ENCODE measurements at regions not wholly inside any gene's neighbourhood (a gene's known extent, or its start where the extent isn't known, plus 50 kb on each side); places are given as distances from the start of the nearest gene placed in this dataset.

DNA sequence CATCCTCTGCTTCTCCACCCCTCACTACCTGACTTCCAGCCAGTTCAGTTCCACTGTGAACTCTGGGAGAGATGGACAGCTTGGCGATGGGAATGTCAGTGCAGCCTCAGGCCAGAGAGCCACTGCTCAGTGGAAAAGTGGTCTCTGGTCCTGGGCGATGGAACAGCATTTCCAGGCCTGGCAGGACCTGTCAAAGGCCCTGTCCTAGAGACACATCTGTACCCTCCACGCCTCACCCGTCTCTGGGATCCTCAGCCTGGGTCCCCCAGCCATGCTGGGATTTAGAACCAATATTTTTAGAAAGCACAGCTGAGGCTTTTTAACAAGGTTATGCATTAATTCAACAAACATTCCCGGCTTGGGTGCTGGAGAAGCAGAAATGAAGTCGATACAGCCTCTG, 165.7 kb downstream of the MN1 start:
- Histone ChIP-seq H3K27me3 (no peaks in the 10 kb centered on the region), H3K4me1 (replicated peaks in 1 of 2) (no peaks in the 10 kb centered on the region), H3K36me3 (replicated peaks in 1 of 2) (no peaks in the 10 kb centered on the region), H3K27ac (no peak overlapping the region), H3K4me3 (no peak overlapping the region), H3K9me3 (replicated peaks in 1 of 3) (no peaks in the 10 kb centered on the region)
- intact Hi-C loops (cut with DNase I), result no loop called here
- no peak for DNase-seq
- 79 to 93% (median 86%) methylated on average over 4 to 6 of the region's 6 CpGs for WGBS, 4 donors
- TF ChIP-seq POLR2A (IDR thresholded peaks at IDR 0.05), result no peak
- TF ChIP-seq, protein P1, sequence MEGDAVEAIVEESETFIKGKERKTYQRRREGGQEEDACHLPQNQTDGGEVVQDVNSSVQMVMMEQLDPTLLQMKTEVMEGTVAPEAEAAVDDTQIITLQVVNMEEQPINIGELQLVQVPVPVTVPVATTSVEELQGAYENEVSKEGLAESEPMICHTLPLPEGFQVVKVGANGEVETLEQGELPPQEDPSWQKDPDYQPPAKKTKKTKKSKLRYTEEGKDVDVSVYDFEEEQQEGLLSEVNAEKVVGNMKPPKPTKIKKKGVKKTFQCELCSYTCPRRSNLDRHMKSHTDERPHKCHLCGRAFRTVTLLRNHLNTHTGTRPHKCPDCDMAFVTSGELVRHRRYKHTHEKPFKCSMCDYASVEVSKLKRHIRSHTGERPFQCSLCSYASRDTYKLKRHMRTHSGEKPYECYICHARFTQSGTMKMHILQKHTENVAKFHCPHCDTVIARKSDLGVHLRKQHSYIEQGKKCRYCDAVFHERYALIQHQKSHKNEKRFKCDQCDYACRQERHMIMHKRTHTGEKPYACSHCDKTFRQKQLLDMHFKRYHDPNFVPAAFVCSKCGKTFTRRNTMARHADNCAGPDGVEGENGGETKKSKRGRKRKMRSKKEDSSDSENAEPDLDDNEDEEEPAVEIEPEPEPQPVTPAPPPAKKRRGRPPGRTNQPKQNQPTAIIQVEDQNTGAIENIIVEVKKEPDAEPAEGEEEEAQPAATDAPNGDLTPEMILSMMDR (IDR thresholded peaks at IDR 0.05), result no peak

DNA sequence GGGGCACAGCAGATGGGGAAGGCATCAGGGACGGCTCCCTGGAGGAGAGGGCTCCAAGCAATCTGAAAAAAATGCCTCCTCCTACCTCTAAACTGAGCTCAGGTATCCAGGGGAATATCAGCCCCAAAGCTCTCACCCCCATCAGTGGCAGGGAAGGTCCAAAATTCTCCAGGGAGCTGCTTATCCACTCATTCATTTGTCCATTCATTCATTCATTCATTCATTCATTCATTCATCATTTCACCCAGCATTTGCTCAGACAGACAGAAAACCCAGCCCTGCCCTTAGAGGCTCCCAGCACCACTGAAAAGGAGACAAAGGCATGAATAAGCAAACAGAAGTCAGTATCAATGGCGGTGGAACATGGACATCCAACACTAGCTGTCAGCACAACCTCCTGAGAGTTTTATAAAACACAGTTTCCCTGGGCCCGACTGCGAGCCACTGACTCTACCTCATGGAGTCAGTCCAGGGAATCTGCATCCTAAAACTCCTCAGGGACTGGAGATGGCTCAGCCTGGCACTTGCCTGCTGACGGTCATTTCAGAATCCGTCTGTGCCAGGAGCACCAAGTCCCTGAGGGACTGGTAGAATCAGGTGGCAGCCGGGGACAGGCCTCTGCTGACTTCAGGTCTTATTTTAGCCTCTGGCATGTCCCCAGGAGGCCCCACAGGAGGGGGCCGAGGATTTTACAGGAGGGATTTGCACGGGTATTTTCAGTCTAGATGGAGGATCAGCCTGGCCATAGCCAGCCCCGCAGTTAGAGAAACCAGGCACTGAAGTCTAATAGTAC, 164.6 kb downstream of the MN1 start:
- TF ChIP-seq, protein P1 (IDR thresholded peaks at IDR 0.05), result no peak
- no peak for TF ChIP-seq POLR2A (IDR thresholded peaks at IDR 0.05)
- intact Hi-C loops (cut with DNase I), result no loop called here
- WGBS, 4 donors, result 76 to 86% (median 83%) methylated on average over 10 of the region's 10 CpGs
- H3K27ac ChIP-seq, result no peak overlapping the region
- no peak for DNase-seq
- no peaks in the 10 kb centered on the region for H3K9me3 ChIP-seq (replicated peaks in 1 of 3)
- H3K36me3 ChIP-seq (replicated peaks in 1 of 2), result no peaks in the 10 kb centered on the region
- H3K27me3 ChIP-seq, result no peaks in the 10 kb centered on the region
- H3K4me1 ChIP-seq (replicated peaks in 1 of 2), result no peaks in the 10 kb centered on the region
- H3K4me3 ChIP-seq, result no peak overlapping the region

DNA sequence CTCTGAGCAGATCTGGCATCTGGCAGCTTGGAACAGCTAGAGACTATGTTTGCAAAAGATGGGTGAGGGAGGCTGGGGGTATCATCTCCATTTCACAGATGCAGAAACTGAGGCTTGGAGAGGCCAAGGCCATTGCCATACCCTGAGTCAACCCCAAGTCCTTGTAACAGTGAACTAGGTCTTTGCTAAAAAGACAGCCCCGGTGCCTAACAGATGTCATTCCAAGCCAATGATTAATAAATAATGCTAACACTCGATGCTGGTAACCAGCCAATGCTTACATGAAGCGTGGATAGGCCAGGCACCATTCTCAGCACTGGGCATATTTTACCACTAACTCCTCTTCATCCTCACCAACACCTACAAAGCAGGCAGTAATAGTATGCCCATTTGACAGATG, 164.0 kb downstream of the MN1 start:
- TF ChIP-seq, protein P1 (IDR thresholded peaks at IDR 0.05), result no peak
- TF ChIP-seq POLR2A (IDR thresholded peaks at IDR 0.05), result no peak
- H3K4me3 ChIP-seq, result no peak overlapping the region
- H3K9me3 ChIP-seq (replicated peaks in 1 of 3), result no peaks in the 10 kb centered on the region
- no peaks in the 10 kb centered on the region for H3K4me1 ChIP-seq (replicated peaks in 1 of 2)
- H3K27me3 ChIP-seq, result no peaks in the 10 kb centered on the region
- 49 to 71% (median 65%) methylated on average over 3 of the region's 3 CpGs for WGBS, 4 donors
- intact Hi-C loops (cut with DNase I), result no loop called here
- H3K27ac ChIP-seq, result no peak overlapping the region
- DNase-seq, result no peak
- H3K36me3 ChIP-seq (replicated peaks in 1 of 2), result no peaks in the 10 kb centered on the region

DNA sequence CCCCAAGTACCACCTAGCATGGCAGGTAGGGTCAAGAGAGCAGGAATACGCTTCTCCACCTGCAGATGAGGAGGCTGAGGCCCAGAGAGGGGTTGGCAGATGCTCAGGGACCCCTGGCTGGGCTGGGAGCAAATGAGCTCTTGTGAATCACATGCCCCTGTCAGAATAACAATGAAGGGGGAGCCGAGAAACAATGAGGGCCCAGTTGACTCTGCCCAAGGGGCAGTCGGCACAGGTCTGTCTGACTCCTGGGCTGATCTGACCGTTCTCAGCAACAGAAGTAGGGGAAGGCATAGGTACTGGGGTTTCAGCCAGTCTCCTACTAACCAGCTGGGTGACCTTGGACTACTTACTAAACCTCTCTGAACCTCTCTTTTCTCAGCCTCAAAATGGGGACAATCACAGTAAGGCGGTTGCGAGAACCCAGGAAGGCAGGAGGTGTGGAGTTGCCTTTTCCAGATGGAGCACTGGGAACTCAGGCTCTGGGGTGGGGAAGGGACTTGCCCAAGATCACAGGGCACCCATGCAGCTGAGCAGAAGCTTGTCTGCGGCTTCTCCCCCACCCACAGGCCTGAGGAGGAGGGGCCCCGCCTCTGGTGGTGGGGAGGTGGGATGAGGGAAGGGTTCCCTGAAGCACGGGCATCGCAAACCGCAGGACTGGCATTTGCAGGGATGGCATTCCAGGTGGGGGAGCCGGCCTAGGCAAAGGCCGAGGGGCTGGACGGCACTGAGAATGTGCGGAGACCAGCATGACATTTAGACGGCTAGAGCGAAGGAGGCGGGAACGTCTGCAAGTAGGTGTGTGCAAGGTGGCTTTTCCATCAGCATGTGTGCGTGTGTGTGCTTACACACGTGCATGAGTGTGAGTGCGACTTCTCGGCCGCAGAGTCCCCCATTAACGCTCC, 163.0 kb downstream of the MN1 start:
- H3K27ac ChIP-seq, result no peak overlapping the region
- no peak for TF ChIP-seq POLR2A (IDR thresholded peaks at IDR 0.05)
- TF ChIP-seq, protein P1 (IDR thresholded peaks at IDR 0.05), result no peak
- H3K4me1 ChIP-seq (replicated peaks in 1 of 2), result no peaks in the 10 kb centered on the region
- no peak overlapping the region for H3K4me3 ChIP-seq
- no peaks in the 10 kb centered on the region for H3K9me3 ChIP-seq (replicated peaks in 1 of 3)
- no peaks in the 10 kb centered on the region for H3K27me3 ChIP-seq
- 85 to 90% (median 87%) methylated on average over 24 to 25 of the region's 25 CpGs for WGBS, 4 donors
- no peaks in the 10 kb centered on the region for H3K36me3 ChIP-seq (replicated peaks in 1 of 2)
- DNase-seq, result no peak
- intact Hi-C loops (cut with DNase I), result no loop called here

Measured in adrenal gland (tissue), 9 donors.